ENCODE measurements at regions not wholly inside any gene's neighbourhood (a gene's known extent, or its start where the extent isn't known, plus 50 kb on each side); places are given as distances from the start of the nearest gene placed in this dataset.

DNA sequence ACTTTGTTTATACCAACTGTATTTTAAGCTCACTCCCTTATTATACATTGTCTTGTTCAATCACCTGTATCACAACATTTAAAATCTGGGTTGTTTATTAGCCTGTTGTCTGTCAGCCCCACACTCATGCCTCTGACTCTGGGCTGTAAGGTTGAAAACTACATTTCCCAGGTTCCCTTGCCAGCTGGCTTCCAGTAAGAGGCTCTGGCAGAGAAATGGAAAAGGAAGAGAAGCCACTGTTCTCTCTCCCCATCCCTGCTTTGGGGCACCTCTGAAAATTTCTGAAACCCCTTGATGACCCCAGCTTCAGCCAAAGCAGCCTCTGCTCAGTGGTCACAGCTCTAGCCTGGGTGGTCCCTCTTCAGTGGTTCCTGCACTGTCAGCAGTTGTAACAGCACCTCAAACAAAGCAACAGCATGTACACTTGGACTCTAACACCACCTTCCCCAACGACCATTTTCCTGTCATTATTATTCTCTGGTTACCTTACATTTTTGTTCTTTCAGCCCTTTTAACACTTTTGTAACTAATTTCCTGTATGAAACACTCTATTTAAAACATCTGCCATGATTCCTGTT, 108.9 kb upstream of the LGALSL start:
- no peak for DNase-seq

- DNase-seq: no peak
These were observed 108.0 kb upstream of the LGALSL start for GRCh38 chr2:64345998-64346397.

- DNase-seq: no peak
These were observed 105.4 kb upstream of the LGALSL start for GRCh38 chr2:64348386-64349130.

DNA sequence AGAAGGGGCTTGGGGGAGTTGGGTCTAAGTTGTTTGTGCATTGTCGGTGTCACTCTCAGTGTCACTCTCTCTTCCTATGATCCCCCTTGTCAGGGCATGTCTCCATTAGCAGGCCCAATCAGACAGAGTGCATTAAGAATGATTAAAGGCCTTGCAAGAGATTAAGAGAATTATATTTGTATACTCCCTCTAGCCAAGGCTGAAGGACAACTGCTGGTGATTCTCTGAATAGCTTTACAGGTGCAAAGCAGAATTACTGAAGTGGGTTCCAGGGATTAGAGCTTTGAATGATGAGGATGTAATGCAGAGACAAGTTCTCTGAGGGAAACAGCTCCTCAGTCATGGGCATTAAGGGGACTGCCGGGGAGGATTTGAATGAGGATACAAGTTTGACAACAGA, 104.8 kb upstream of the LGALSL start:
- DNase-seq: no peak

- no peak for DNase-seq
These were observed 103.0 kb upstream of the LGALSL start for GRCh38 chr2:64350996-64351395.

GRCh38 chr2:64352292-64352691, 101.7 kb upstream of the LGALSL start:
- no peak for DNase-seq

- no peak for DNase-seq
These were observed 98.9 kb upstream of the LGALSL start for GRCh38 chr2:64354857-64355680.

DNA sequence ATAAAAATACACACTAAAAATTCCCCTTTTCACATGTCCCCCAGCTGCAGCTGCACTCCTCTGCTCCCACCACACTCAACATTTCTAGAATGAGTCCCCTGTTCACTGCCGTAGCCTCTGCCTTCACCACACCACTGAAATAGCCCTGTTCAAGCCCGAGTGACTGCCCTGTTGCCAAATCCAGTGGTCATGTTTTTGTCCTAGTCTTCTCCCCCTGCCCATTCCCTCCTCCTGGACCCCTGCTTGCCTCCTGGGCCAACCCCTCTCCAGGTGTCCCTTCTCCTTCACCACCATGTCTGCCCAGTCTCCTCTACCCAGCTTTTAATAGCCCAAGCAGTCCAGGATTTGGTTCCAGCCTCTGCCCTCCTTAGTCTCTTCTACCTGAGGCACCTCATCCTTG, 97.1 kb upstream of the LGALSL start:
- no peak for DNase-seq

DNA sequence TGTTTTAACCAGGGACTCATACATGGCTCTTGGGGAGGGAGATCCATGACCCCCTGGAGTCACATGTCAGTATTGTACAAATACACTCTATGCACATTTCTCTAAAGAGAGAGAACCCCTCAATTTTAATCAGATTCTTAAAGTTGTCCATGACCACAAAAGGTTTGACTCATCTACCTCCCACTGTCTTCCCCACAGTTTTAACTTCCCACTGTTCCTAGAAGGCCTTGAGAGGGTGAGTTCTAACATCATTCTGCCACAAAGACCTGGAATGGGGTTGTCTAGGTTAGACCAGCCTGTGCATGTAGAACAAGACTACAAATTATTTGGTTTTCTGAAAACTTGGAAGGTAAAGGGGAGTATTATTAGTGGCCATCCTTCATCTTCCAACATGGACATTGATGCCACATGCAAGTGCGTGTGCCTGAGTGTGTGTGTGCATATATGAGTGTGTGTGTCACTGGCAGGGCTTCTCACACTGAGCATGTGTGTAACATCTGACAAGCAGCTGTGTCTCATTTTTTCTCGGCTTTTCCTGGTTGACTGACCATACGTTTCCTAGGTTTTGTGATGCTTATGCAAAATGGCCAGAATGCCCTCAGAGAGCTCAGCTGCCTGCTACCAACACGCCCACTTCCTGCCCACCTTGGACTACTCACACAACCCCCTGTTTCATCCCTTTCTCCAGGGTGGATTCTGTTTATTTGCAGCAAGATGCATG, 94.6 kb upstream of the LGALSL start:
- no peak for DNase-seq

GRCh38 chr2:64359892-64360657, 93.9 kb upstream of the LGALSL start:
- DNase-seq: no peak

DNA sequence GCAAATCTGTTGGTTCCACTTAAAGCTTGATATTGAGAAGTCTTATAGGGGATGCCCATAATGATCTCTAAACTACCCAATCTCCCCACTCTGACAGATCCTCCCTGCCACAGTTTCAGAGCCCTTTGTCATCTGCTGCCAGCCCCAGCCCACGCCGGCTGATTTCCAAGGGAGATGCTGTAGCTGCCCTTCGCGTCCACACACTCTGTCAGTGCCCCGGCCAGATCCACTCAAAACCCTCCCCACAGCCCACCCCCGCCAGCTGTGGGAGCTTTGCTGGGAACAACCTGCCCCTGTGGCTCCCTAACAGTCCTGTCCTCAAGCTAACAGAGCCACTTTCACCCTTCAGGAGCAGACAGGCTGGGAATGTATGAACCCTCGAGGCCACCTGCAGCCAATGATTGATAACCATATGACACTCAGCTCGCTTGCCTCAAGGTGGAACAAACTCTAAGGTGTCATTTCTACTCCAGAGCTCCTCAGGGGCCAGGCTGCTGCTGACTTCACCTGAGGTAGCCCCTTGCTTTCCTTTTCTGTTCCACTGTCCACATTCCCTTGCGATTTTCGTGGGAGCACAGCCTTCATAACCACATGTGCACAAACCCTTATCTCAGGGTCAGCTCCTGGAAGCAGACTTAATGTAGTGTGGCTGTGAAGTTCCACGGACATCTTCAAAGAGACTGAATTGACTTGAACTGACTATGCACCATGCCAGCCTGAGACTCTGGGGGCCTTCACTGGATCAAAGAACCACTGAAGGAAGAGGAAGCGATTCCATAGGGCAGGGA, 92.6 kb upstream of the LGALSL start:
- DNase-seq: no peak

DNA sequence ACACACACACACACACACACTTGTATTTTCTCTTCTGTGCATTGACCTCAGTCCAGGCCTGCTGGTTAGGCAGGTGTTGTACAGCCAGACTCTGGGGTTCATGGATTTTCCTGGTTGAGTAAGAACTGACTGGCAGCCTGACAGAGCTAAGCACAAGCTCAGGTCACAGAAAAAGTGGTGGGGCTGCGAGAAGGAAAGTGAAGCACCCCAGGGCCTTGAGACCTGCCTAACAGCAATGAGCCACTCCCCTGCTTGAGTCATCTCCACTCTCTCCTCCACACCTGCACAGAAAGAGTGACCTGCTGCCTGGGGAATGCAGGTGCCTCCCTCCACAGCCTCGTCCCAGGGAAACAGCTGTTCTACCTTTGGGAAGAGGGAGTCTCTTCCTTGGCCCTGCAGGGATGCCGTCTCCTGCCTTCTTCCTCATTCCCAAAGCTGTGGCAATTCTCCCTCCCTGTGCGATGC, 91.4 kb upstream of the LGALSL start:
- DNase-seq: no peak

- DNase-seq: no peak
These were observed 90.8 kb upstream of the LGALSL start for GRCh38 chr2:64363140-64363539.

GRCh38 chr2:64363848-64364247, 90.1 kb upstream of the LGALSL start:
- no peak for DNase-seq

DNA sequence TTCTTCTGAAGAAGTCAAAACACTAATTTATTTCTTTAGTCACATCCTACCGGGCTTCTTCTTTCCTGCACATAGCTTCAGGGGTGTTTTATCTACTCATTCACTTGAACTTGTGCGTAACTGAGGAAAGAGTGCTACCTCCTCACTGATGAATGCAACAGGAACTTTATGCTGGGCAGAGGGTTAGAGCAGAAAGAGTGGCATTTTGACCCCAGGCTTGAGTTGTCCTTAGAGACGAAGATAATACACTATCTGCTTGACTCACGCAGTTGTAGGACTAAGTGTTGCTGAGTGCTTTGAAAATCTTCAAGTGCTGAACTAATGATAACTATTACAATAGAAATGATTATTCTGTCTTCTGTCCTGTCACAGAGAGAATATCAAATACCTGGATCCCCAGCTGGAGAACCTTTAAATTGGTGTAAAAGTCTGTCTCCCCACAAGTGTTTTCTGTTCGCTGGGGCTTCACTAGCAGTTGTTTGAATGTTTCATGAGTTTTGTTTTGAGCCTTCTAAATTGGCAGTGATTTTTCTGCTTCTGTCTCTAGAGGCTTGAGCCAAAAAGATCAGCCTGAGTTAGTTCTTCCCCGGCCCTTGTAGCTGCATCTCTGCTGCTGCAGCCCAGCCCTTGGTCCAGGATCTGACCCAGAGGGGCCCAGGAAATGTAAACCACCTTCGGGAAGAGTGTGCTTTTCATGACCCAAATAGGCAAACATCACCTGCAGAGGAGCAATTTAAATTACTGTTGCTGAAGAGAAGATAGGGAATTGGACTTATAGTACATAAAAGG, 86.3 kb upstream of the LGALSL start:
- DNase-seq: no peak

GRCh38 chr2:64369706-64370105, 84.3 kb upstream of the LGALSL start:
- no peak for DNase-seq

- no peak for DNase-seq
These were observed 82.2 kb upstream of the LGALSL start for GRCh38 chr2:64371727-64372126.

DNA sequence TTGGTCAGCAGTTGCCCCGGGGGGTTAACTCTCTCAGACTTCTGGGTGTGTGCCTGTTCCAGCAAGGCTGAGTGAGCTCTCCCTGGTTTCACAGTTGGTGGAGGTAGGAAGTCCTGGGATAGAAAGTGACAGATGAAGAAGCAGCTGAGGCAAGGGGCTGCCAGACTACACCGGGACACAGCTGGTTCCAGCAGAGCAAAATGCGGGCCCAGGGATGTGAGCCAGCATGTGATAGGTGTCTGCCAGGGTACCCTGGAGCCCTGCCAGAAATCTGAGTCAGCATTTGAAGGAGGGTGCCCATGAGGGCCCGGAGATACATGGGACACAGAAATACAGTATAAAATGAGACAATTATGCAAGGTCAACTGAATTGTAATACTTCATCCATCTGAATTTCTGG, 79.3 kb upstream of the LGALSL start:
- DNase-seq: no peak

DNA sequence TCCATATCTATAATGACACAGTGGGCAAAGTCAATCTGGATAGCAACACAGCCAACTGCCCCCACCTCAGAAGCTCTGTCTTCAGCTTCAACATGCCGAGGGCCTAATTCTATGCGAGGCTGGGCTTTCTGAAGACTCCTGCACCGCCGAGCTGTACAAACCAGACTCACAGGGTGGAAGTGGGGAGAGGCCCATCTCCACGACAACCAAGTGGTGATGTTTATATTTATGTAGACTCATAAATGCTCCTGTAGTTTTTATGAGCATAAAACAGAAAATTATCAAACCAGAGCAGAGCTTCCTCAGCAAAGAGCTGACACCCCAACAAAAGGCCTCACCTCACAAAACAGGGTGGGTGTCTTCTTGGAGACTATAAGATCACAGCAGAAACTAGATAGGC, 77.0 kb upstream of the LGALSL start:
- no peak for DNase-seq

GRCh38 chr2:64379186-64379585, 74.8 kb upstream of the LGALSL start:
- DNase-seq: no peak

All from NCI-H2081 (cell line).